HEK293T (cell line): ENCODE measurements at regions not wholly inside any gene's neighbourhood (a gene's known extent, or its start where the extent isn't known, plus 50 kb on each side); places are given as distances from the start of the nearest gene placed in this dataset.

Experiments
- BHLHE40 ChIP-seq: fragments of 450-650 bp; IDR thresholded peaks from 2 replicates; pipeline ENCODE4 v1.6.1; 2016; ENCODE audit warnings: mild to moderate bottlenecking, moderate library complexity, borderline replicate concordance
- FOXM1 ChIP-seq: fragments of 450-650 bp; IDR thresholded peaks from 2 replicates; pipeline ENCODE4 v1.6.1; 2017; ENCODE audit warnings: mild to moderate bottlenecking, borderline replicate concordance
- LEF1 ChIP-seq: fragments of 450-650 bp; IDR thresholded peaks from 2 replicates; pipeline ENCODE4 v1.6.1; 2017; ENCODE audit warnings: mild to moderate bottlenecking, borderline replicate concordance
- NFRKB ChIP-seq: fragments of 450-650 bp; IDR thresholded peaks from 2 replicates; pipeline ENCODE4 v1.6.1; 2016; ENCODE audit warnings: mild to moderate bottlenecking, moderate library complexity
- SP1 ChIP-seq: fragments of 450-650 bp; IDR thresholded peaks from 2 replicates; pipeline ENCODE4 v1.6.1; 2017

DNA sequence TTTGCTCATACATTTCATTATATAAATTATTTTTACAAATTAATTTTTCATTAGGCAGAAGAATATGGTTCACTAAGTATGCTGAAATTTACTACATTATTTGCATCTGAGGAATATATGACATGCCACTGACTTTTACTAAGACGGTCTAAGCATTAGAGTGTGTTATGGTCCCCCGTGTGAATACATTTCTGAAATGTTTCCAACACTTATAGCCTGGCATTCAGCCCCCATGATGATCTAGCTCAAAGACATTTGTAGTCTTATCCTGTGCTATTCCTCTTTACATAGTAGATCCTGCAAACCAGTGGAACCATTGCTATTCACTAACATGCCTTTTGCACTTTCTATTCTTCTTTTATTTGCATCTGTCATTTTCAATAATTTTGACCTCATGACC lies 1878.0 kb downstream of the MRPL39 start:
- TF ChIP-seq FOXM1, result no peak
- TF ChIP-seq LEF1, result no peak
- no peak for TF ChIP-seq BHLHE40
- no peak for TF ChIP-seq SP1
- no peak for TF ChIP-seq NFRKB
